HG03060 (cell line): ENCODE measurements at regions not wholly inside any gene's neighbourhood (a gene's known extent, or its start where the extent isn't known, plus 50 kb on each side); places are given as distances from the start of the nearest gene placed in this dataset.
"Not testable (repeated sequence)": the region's sequence is repeated elsewhere in the genome, so short reads cannot be mapped to it uniquely, and the experiment has no call there.

Experiments
- ATAC-seq: cut with Tn5 transposase; IDR thresholded peaks from one replicate; pipeline ENCODE4 v1.9.1; 2021; ENCODE audit warnings: low read depth, moderate number of reproducible peaks; ENCODE audit not compliant: unreplicated experiment

- no peak for ATAC-seq
Measured at GRCh38 chr3:86594838-86595237, 396.1 kb downstream of the VGLL3 start.

GRCh38 chr3:86578071-86578470 lies 412.9 kb downstream of the VGLL3 start:
- no peak for ATAC-seq

DNA sequence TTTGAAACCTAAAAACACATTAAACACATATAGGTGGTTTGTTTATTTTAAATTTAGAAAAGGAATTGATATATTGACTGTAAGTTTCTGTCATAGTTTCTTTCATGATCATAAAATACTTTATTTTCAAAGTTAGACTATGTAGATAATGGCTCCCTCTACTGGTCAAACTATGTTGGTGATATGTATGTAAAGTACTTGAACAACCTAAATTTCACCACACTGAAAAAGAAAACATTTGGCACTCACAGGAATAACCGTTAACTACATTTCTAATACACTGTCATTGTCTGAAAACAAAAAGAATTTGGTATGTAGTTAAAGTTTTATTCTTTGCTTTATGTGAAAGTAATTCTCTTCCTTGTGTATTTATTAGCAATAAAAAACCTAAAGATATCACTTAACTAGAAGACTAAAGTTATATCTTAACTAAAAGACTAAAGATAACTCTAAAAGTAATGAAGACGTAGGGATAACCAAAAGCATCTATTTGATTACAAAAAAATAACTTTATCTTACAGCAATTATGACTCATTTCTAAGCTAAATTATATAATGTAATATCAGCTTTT lies 427.5 kb downstream of the VGLL3 start:
- ATAC-seq: peak; percentile 70

- no peak for ATAC-seq
Measured at GRCh38 chr3:86562090-86562489, 428.9 kb downstream of the VGLL3 start.

DNA sequence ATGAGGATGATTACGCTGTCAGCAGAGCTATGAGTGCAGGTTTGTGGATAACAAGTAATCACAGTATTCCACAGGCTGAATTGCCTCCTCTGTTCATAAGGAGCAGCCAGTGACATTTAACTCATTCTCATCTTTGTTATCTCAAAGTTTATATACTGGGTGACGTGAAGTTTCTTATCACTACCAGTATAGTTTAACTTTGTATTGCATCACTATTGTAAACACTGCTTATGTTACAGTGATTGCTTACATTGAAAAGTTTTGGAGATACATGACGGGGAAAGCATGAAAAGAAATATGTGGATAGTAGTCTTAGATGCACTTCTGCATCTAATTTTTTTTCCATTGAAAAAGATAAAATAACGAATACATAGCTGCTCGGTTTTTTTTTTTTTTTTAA lies 429.7 kb downstream of the VGLL3 start:
- no peak for ATAC-seq

- no peak for ATAC-seq
Measured at GRCh38 chr3:86554383-86554782, 436.6 kb downstream of the VGLL3 start.

GRCh38 chr3:86547692-86548091 lies 443.3 kb downstream of the VGLL3 start:
- no peak for ATAC-seq

GRCh38 chr3:86537171-86537570 lies 453.8 kb downstream of the VGLL3 start:
- ATAC-seq: no peak

DNA sequence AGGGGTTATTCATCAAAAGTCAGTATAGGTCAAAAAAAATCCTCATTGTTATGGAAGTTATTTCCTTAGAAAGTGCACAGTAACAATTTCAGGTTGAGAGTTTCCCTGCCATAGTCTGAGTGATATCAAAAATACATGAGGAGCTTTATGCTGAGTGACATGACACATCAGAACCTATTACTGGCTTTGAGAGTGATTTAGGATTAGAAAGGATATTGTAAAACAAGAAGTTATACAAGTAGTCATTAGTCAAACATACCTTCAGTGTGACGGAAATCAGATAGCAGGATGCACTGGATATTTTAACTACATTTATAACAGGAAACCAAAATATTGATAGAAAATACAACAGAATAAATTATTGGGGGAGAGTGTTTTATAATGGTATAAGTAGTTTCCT lies 471.1 kb downstream of the VGLL3 start:
- ATAC-seq: no peak

GRCh38 chr3:86481636-86482035 lies 509.3 kb downstream of the VGLL3 start:
- no peak for ATAC-seq

- no peak for ATAC-seq
Measured at GRCh38 chr3:86481031-86481430, 509.9 kb downstream of the VGLL3 start.

- ATAC-seq: no peak
Measured at GRCh38 chr3:86464180-86464579, 526.8 kb downstream of the VGLL3 start.

- ATAC-seq: no peak
Measured at GRCh38 chr3:86451749-86452148, 539.2 kb downstream of the VGLL3 start.

DNA sequence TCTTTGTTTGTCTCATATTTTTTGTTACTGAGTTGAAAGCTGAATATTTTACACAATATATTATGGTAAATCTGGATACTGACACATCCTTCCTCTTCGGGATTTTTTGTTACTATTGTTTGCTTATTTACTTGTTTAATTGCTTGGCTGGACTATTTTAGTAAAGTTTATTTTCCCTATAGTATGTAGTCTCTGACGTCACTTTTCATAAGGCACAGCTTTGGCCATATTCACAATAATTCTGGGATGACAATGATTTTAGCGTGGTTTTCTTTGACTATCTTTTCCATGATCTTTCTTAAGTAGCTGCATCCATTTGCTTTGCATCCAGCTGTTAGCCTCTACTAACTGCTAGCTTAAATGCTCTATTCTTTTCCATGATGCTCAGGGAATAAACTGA lies 552.4 kb downstream of the VGLL3 start:
- no peak for ATAC-seq

DNA sequence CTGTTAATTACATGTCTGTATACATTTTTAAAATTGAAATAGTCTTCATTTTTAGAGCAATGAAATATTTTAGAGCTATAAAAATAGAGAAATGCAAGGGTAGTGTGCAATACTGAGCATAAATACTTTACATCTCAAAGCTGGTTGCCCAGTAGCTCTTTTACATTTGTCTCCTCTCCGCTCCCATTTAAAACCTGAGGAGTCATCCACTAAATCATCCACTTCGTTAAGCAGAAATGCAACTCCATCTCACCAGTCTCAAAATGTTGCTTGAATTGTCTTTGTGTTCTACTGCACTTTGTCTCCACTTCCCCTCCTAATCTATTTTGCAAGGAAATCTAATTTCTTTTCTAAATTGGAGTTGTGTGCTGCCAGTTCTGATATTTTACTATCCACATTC lies 563.6 kb downstream of the VGLL3 start:
- ATAC-seq: no peak

DNA sequence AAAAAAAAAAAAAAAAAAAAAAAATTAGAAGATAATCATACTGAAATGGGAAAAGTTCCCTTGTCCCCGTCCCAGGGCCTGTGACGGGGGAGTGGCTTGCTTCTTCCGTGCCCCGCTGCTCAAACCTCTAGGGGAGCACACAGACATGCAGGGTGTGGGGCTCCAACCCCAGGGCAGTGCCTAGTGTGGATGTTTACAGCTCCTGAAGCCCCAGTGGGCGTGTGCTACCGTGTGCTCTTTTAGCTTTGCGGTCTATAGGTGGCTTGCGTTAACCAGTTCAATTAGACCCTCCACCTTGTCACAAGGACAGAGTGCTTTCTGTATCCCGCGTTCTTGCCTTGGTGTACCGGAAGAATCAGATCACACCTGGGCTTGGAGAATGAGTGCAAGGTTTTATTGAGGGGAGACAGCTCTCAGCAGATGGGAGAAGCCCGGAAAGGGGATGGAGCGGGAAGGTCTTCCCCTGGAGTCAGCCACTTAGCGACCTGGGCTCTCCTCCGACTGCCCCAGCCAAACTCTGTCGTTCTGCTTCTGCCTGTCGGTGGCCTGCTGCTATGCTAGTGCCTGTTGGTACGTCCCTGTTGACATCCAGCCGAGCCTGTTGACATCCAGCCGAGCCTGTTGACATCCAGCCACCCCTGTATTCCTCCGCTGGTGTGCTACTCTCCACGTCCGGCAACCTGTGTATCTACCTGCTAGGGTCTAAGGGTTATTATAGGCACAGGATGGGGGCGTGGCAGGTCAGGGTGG lies 569.8 kb downstream of the VGLL3 start:
- no peak for ATAC-seq

- no peak for ATAC-seq
Measured at GRCh38 chr3:86418861-86419260, 572.1 kb downstream of the VGLL3 start.

DNA sequence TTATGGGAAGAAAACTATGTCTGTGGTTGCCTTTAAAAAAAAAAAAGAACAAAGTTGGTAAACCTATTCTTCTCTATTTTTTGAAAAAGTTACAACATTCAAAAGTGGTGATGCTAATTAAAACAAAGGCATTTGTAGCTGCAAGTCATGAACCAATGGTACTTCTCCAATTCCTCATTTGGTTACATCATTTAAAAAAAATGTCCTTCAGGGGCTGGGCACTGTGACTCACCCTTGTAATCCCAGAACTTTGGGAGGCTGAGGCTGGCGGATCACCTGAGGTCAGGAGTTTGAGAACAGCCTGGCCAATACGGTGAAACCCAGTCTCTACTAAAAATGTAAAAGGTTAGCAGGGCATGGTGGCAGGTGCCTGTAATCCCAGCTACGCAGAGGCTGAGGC lies 574.6 kb downstream of the VGLL3 start:
- no peak for ATAC-seq

- no peak for ATAC-seq
Measured at GRCh38 chr3:86413645-86414044, 577.3 kb downstream of the VGLL3 start.

DNA sequence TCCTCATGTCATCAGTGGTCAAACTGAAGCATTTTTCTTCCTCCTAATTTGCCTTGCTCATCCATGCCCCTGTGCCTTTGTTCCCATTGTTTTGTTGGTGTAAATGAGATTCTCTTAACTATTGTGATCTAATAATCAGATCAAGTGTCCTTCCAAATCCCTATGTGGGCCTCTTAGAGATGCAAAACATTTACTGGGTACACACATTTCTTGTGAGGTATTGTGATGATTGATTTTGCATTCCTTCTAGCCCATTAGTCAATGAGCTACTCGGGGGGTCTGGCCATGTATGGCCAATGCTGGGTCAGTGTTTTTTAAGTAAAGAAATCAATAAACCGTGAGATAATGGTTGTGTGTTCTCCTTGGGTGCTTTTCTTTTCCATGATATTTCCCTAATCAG lies 580.4 kb downstream of the VGLL3 start:
- no peak for ATAC-seq

- ATAC-seq: not testable (repeated sequence)
Measured at GRCh38 chr3:86389759-86390158, 601.2 kb downstream of the VGLL3 start.

- no peak for ATAC-seq
Measured at GRCh38 chr3:86388820-86389219, 602.1 kb downstream of the VGLL3 start.
